HG02970 (cell line): ENCODE measurements at regions not wholly inside any gene's neighbourhood (a gene's known extent, or its start where the extent isn't known, plus 50 kb on each side); places are given as distances from the start of the nearest gene placed in this dataset.
"Not testable (repeated sequence)": the region's sequence is repeated elsewhere in the genome, so short reads cannot be mapped to it uniquely, and the experiment has no call there.

ENCODE experiments used
- ATAC-seq: cut with Tn5 transposase; IDR thresholded peaks from one replicate; pipeline ENCODE4 v1.9.1; 2021; ENCODE audit warnings: mild to moderate bottlenecking, moderate library complexity, moderate number of reproducible peaks; ENCODE audit not compliant: unreplicated experiment, low FRiP score

DNA sequence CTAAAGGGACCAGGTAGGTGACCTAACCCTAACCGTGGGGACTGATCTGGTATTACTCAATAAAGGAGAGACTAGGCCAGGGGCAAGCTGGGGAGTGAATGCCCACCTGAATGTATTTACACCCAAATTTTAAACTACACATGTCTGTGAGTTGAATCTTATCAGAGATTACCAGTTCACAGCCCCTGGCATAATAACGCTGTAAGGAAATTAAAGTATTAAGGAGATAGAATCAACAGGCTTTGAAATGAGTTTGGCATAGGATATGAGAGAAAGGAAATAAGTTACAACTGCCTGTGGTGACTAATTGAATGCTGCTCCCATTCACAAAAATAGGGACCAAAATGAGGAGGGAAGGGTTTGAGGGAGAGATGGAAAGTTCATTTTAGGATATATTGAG is 593.3 kb downstream of the CSNK1G3 start:
- ATAC-seq, result no peak

DNA sequence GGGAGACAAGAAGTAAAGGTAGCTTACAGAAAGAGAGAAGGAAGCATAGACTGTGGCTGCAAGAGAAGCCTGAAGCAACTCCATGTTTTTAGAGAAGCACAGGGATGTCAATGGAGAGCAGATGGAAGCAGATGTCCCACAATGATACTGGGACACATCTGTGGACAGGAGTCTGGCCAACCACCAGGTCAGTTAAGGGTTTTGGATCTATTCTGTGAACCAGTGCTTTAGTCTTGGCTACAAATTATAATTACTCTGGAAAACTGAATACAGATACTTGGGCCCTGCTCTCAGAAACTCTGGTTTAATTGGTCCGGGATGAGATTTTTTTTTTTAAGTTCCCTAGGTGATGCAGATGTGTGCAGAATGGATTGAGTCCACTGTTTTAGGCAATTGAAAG is 592.8 kb downstream of the CSNK1G3 start:
- ATAC-seq, result no peak

DNA sequence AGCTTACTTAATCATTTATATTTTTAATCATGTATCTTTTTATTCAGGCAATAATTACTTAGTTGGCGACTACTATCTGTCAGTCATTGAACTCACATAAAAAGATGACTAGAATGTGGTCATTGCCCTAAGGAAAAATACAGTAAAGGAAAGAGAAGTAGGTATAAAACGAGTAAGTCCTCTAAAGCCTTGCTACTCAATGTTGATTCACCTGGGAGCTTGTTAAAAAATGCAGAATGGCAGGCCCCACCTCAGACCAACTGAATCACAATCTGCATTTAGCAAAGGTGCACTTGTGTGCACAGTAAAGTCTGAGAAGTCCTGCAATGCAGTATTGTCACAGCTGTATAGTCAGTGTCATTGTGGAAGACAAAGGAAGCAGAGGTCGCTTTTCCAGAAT is 592.4 kb downstream of the CSNK1G3 start:
- ATAC-seq, result no peak

DNA sequence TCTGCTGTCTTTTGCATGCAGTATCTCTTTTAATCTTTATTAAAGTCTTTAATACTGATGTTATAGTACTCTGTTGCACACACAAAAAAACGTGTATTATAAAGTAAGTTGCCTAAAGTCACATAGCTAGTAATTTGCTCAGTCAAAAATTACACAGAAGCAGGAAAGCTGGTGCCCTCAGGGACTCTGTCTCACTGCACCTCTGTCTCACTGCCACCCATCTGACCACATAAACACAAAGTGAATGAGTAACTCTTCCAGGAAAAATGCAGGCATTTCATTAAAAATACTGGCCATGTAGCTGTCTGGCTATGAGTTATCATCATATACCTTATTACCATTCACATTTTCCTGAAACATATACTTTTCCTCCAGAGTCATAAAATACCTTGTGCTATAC is 591.7 kb downstream of the CSNK1G3 start:
- ATAC-seq, result no peak

DNA sequence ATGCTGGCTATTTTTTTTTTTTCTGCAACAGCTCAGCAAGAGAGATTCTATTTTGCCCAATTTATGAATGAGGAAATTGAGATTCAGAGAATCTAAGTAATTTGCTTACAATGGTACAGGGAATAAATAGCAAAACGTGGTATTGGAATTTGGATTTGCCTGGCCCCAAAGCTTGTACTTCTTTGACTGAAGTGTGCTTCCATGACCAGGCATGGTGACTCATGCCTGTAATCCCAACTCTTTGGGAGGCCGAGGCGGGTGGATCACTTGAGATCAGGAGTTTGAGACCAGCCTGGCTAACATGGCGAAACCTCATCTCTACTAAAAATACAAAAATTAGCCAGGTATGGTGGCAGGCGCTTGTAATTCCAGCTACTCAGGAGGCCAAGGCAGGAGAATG is 591.1 kb downstream of the CSNK1G3 start:
- ATAC-seq, result not testable (repeated sequence)

DNA sequence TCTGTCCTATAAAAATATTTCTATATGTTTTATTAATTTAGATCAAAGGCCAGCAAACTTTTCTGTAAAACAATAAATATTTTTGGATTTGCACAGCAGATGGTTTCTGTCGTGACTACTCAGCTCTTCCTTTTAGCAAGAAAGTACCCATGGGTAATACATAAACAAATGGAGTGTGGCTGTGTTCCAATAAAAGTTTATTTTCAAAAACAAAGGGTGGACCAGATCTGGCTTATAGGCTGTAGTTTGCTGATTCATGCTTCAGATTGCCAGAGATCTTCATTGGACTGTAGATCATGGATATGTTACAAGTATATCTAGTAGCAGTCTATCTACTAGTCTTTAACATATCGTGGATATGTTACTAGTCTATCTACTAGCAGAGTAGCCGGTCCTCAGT is 590.5 kb downstream of the CSNK1G3 start:
- no peak for ATAC-seq

DNA sequence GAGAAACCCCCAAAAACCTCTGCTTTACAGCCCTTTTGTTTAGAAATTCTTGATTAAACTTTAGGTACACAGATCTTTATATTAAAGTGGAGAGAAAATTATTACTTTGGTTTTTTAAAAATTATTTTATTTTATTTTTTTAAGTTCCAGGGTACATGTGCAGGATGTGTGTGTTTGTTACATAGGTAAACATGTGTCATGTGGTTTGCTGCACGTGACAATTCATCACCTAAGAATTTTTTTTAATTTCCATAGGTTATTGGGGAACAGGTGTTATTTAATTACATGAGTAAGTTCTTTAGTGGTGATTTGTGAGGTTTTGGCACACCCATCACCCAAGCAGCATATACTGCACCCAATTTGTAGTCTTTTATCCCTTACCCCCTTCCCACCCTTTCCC is 581.7 kb downstream of the CSNK1G3 start:
- ATAC-seq, result no peak

DNA sequence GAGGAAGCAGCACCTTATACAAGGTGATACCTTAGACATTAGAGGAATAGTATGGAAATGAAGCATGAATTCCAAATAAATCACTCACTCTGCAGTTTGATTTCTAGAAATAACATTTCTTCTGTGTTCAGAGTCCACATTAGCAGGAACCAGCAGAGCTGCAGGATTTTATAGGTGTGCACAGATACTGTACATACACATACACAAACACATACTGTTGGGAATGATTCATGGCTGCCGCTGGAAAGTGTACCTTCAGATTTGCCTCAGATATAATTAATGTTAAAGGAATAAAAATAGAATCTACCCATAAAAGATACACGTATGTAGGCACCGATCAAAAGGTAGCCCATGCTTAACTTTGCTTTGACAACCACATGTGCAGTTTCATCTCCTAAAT is 578.1 kb downstream of the CSNK1G3 start:
- ATAC-seq, result no peak

DNA sequence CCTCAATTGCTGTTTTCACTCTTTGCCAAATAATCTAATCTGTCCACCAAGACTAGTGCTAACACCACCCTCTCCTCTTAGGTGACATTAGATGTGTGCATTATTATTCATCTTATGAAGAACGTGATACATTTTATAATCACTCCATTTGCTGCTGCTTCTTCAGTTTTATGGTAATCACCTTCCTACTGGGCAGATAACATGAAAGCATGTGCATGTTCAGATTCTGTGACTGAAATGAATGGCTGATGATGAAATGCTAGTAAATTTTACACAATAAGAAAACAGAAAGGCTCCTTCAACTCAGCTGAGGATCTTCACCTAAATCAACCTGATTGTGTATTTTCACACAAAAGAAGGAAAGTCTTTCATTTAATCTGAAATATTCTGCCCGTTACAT is 577.6 kb downstream of the CSNK1G3 start:
- ATAC-seq, result no peak

DNA sequence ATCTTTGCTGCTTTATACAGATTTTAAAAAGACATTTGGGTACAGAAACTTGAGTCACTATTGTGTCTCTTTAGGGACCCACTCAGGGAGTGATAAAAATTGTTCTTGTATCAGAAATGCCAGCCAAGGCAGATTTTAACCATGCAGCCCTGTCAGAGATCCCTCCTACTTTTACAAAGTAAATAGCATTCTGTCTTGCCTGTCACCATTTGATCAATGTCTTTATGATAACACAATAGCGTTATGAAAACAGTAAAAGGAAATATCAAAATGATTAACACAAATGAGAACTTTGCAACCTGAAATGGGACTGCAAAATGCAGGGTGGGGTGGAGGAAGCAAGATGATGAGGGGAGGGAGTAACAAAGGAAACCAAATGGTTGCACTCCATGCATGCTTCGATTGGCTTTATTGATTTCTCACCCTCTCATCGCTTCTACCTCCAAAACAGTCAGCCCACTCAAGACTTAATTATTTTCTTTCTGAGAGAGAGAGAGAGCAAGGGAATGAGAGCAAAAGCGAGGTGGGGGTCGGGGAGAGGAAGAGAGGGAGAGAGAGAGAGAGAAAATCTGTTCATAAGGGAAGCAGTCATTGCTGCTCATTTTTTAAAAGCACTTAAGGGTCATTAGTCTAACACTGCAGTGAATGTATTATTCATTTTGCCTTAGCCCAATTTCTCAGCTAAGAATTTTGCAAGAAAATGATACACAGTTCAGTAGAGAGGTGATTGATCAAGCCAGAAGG is 576.5 kb downstream of the CSNK1G3 start:
- no peak for ATAC-seq

DNA sequence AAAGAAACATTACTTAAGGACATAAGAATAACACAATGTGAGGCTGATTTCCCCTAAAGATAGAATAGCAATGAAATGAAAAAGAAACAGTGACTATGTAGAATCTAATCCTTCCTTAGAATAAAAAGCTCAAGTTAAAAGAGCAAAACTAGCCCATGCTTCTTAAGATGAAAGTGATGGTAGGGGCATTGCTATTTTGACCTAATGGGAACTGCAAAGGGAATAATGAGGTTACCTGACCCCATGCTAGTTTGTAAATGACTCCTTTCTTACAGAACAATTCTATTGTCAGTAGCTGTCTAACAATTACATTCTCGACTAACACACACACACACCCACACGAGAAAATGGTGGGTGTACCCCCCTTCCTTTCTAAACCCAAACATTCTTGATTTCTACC is 575.8 kb downstream of the CSNK1G3 start:
- no peak for ATAC-seq

DNA sequence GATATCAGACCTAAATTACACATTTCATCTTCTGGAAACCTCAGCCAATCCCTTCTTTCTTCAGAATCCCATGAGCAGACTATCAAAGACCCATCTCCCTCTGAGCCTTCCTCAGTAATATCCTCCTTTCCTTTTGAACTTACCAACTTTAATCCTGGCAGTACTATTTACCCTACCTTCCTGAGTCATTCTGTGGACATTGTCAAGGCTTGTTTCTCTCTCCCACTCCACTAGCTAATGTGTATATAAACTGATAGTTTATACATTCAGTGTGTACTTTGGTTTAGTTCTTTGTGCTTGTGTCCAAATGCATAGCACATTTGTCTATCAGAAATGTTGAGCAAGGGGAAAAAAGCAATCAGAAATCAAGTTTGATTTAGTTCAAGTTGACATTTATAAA is 568.3 kb downstream of the CSNK1G3 start:
- no peak for ATAC-seq

DNA sequence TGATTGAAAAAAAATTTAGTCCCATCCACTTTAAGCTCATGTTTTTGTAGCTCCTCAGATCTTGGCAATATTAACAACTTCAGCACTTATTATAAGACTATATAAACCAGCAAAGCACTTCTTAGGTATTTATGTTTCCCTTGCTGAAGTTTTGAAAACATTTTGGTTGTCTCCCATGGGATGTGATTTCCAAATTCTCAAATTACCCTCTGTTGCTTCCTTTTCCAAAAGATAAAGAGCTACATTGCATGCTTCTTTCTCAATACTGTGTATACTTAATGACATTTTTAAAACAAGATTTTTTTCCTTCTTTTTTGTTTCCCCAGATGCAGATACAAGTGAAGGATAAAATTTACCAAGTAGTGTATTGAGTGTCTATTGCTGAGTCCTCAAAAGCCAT is 567.1 kb downstream of the CSNK1G3 start:
- no peak for ATAC-seq

DNA sequence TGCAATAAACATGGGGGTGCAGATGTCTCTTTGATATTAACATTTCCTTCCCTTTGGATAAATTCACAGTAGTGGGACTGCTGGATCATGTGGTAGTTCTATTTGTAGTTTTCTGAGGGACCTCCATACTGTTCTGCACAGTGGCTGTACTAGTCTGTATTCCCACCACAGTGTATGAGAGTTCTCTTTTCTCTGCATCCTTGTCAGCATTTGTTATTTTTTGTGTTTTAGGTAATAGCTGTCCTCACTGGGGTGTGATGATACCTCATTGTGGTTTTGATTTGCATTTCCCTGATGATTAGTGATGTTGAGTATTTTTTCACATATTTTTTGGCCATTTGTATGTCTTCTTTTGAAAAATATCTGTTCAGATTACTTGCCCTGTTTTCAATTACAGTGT is 562.5 kb downstream of the CSNK1G3 start:
- no peak for ATAC-seq

DNA sequence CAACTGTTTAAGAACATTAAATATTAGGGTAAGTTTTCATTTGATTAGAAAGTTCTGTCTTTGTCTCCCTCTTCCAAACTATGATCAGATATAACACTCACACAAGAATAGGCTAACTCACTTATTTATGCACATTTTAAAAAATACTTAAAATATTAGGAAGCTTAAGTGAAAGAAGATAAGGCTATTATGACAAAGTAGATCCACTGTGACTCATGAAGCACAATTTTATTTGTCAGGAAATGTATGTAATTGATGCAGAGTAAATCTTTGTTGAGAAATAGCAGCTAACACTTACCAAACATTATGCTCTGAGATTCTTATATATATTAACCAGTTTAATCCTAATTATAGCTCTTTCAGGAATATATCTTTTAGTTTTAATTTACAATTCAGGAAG is 560.6 kb downstream of the CSNK1G3 start:
- ATAC-seq, result no peak

DNA sequence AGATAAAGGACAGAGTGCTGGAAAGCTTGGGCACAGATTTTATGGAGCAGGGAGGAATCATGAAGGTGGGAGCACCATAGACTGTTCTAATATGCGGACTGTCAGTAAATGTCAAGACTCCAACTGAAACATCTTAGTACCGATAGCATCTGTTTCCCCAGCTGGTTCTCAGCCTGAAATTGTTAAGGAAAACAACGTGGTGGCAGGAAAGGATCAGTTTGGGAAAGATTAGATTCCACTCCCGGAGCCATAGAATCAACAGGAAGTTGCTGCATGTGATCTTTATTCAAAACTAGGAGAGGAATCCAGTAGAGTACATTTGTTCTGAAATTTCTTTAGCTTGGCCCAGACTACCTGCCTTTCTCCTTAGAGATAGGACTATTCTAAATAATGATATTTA is 559.1 kb downstream of the CSNK1G3 start:
- no peak for ATAC-seq

DNA sequence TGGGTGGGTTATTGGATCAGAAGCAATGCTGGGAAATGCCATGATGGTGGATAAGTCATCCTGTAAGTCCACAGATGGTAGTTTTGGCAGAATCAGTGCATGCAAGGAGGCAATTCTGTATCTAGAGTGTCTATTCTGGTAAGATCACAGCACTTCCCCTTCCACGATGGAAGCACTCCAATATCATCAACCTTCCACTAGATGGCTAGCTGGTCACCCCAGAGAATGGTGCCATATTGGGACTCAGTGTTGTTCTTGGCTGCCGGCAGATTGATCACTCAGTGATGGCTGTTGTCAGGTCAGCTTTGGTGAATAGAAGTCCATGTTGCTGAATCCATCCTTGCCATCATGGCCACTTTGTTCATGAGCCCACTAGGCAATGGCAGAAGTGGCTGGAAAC is 553.5 kb downstream of the CSNK1G3 start:
- no peak for ATAC-seq

DNA sequence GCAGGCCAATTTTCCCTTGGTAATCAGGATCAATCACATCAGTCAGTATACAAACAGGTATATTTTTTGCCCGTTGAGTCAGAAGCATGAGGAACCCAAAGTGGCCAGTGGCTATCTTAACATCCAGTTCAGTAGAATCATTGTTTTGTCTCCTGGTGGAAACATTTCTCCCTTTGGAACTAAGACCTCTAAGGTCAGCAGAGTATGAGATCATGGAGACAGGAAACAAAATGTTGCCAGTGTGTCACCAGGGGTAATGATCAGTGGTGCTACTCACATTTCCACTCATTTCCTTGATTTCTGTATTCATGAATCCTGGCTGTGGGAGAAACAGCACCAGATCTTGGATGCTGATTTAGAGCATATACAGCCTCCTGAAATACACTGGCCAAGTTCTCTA is 553.0 kb downstream of the CSNK1G3 start:
- ATAC-seq, result no peak

DNA sequence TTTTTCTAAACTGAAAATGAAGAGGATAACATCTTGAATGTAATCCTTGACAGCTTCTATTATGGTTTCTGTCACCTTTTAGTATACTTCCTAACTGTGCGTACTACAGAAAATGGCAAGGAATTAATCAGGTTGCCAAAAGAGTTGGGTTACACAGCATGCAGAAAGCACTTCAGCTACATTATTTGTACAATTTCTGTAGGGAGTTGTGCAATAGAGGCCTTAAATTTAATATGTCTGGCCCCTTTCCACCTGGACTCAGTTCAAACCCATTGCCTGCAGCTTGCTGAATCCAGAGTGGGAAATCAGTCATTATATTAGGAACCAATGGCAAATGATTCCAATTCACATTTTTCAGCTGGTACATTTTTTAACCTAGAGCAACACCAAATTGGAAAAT is 549.7 kb downstream of the CSNK1G3 start:
- ATAC-seq, result no peak

DNA sequence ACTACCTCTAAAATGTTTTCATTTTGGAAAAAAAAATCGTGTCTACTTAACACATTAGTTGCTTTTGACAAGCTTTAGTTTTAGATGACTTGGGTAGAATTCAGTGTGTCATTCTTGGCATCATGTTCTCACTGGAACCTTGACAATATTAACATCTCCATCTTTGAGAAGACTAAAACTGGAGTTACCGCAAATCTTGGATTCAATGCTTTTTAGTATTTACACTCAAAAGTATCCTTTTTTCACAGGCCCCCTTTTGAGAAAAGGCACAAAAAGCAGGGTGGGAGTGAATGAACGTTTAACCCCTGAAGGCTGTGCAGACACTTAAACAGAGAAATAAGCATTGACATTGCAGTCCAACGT is 549.1 kb downstream of the CSNK1G3 start:
- no peak for ATAC-seq

DNA sequence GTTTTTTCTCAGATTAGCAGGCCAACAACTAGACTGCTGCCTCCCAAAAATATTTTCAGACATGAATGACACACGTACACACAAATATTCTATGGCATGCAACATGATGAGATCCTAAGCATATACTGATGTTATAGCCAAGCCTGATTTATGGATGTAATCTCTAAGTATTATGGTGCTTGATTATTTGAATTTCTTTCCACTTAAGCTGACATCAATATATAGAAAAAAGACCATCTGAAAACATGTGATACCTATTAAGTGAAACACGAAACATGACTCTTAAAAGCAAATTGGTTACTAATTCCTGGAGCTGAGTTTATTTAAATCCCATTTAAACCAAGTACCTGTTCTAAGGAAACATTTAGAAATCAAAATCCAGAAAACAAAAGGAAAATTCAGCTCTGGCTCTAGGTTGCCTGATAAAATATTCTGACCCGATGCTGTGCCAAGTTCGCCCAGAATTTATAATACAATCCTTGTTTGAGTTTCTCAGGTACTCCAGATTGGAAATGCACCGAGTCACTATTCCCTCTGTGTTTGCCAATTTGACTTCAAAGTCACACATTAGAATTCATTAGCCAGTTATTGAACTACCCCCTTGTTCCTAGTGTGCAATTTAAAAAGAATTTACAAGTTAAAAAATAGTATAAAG is 548.6 kb downstream of the CSNK1G3 start:
- no peak for ATAC-seq

DNA sequence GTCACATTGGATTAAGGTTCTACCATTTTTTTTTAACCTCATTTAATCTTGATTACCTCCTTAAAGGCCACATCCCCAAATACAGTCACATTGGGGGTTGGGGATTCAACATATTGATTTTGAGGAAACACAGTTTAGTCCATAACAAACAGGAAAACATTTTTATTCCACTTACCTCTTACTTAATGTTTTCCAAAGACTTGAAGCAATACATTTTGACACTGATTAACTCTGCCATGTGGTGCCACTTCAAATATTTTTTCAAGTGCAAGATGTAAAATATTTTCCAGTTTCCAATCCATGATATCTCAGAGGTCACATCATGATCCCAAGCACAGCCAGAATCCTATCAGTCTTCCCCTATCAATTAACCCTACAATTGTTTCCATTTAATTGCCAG is 548.0 kb downstream of the CSNK1G3 start:
- ATAC-seq, result no peak

DNA sequence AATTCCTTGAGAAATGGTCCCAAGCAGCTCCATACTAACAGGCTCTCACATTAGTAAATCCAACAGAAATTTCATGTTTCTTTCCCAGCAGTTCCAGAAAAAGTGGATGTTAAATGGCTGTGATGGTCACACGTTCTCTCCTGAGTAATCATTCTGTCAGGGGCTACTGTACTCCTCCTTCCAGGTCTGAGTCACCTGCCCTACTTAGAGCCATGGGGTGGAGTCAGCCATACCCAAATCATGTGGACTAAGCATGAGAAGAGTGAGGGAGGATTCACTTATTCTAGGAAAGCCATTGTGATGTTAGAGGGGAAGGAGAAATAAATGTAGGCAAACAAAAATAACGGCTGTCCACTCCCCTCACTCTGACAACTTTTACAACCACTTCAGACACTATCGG is 547.2 kb downstream of the CSNK1G3 start:
- no peak for ATAC-seq
